H1 (cell line): ENCODE measurements at regions not wholly inside any gene's neighbourhood (a gene's known extent, or its start where the extent isn't known, plus 50 kb on each side); places are given as distances from the start of the nearest gene placed in this dataset.
"Not testable (repeated sequence)": the region's sequence is repeated elsewhere in the genome, so short reads cannot be mapped to it uniquely, and the experiment has no call there.

Source experiments
- CTCF ChIA-PET: fragments of 300-600 bp; sonication (Branson Sonifier 250); formaldehyde crosslinking; loops from one replicate; lab custom pipeline; 2021; ENCODE audit not compliant: partially characterized antibody; lab: Charles Lee
- POLR2A ChIA-PET: fragments of 300-600 bp; sonication (Branson Sonifier 250); formaldehyde crosslinking; loops from one replicate; lab custom pipeline; 2021; ENCODE audit warnings: inconsistent platforms; ENCODE audit not compliant: partially characterized antibody; lab: Charles Lee
- DNase-seq, 2 experiments: peaks; one replicate each; pipeline versions ENCODE4 v3.0.0 to v3.0.0-alpha.2; 2010 to 2022; ENCODE audit warnings: low spot score in 2 of 2, low read depth in 1 of 2, mixed read lengths in 1 of 2
- FAIRE-seq: peaks from 2 replicates; lab custom pipeline; 2011; peaks lifted over from hg19 to GRCh38; lab: Jason Lieb, UNC
- H2AFZ ChIP-seq: 2 replicates; pipeline ENCODE4 v1.8.1; 2012; ENCODE audit warnings: low read length, inconsistent platforms
- H2AK5ac ChIP-seq: 2 replicates; pipeline ENCODE4 v1.6.1; 2013; ENCODE audit warnings: low read depth, low read length
- H2BK120ac ChIP-seq: replicated peaks from 2 replicates; pipeline ENCODE3; 2013; ENCODE audit warnings: low read depth, low read length, inconsistent platforms
- H2BK12ac ChIP-seq: 2 replicates; pipeline ENCODE4 v1.6.1; 2013; ENCODE audit warnings: low read depth, low read length
- H2BK15ac ChIP-seq: 2 replicates; pipeline ENCODE4 v1.6.1; 2013; ENCODE audit warnings: low read length
- H2BK20ac ChIP-seq: 2 replicates; pipeline ENCODE4 v1.6.1; 2013; ENCODE audit warnings: low read length
- H2BK5ac ChIP-seq: 2 replicates; pipeline ENCODE4 v1.6.1; 2013; ENCODE audit warnings: low read depth, low read length
- H3K14ac ChIP-seq: 2 replicates; pipeline ENCODE4 v1.6.1; 2013; ENCODE audit warnings: inconsistent platforms; ENCODE audit not compliant: insufficient read length
- H3K18ac ChIP-seq: 2 replicates; pipeline ENCODE4 v1.6.1; 2013; ENCODE audit warnings: low read length; ENCODE audit errors: extremely low read depth
- H3K23ac ChIP-seq: 2 replicates; pipeline ENCODE4 v1.6.1; 2013; ENCODE audit warnings: inconsistent platforms; ENCODE audit not compliant: insufficient read length
- H3K23me2 ChIP-seq: 2 replicates; pipeline ENCODE4 v1.6.1; 2013; ENCODE audit warnings: low read depth, low read length
- H3K27ac ChIP-seq: 2 replicates; pipeline ENCODE4 v1.6.1; 2011; ENCODE audit warnings: low read depth, low read length, inconsistent platforms
- H3K27me3 ChIP-seq, 4 experiments: replicated peaks in 1 of 4; 1 replicate in 1 of 4; 2 replicates in 3 of 4; pipeline versions ENCODE4 v1.6.1 to v1.8.1; 2011 to 2013; ENCODE audit warnings: low read length in 3 of 4, mild to moderate bottlenecking in 3 of 4, inconsistent platforms in 2 of 4, mixed read lengths in 2 of 4, moderate library complexity in 1 of 4; ENCODE audit not compliant: control insufficient read depth in 3 of 4, insufficient read depth in 3 of 4; ENCODE audit errors: extremely low read depth in 1 of 4
- H3K36me3 ChIP-seq, 4 experiments: 2 replicates each; pipeline versions ENCODE4 v1.6.1 to v1.8.1; 2011 to 2013; ENCODE audit warnings: mild to moderate bottlenecking in 4 of 4, low read length in 3 of 4, moderate library complexity in 2 of 4, control low read depth in 1 of 4, inconsistent platforms in 1 of 4; ENCODE audit not compliant: insufficient read depth in 4 of 4, control insufficient read depth in 2 of 4
- H3K4ac ChIP-seq: replicated peaks from 2 replicates; pipeline ENCODE3; 2013; ENCODE audit warnings: low read length, low read depth, mixed read lengths, inconsistent platforms; ENCODE audit not compliant: insufficient read length
- H3K4me1 ChIP-seq, 4 experiments: replicated peaks in 1 of 4; 1 replicate in 1 of 4; 2 replicates in 3 of 4; pipeline versions ENCODE4 v1.6.1 to v1.8.1; 2011 to 2013; ENCODE audit warnings: low read length in 3 of 4, inconsistent platforms in 2 of 4, mixed read lengths in 1 of 4; ENCODE audit not compliant: insufficient read depth in 4 of 4, control insufficient read depth in 3 of 4
- H3K4me2 ChIP-seq, 2 experiments: 2 replicates each; pipeline versions ENCODE4 v1.6.1 to v1.8.1; 2011 to 2013; ENCODE audit warnings: low read depth in 2 of 2, low read length in 2 of 2, control low read depth in 1 of 2, inconsistent platforms in 1 of 2, mild to moderate bottlenecking in 1 of 2; ENCODE audit not compliant: insufficient read depth in 1 of 2
- H3K4me3 ChIP-seq, 4 experiments: fragments of 200-600, 300-600 bp in 1 of 4; sonication (generic), shearing (Covaris generic), sonication (Bioruptor Twin) in 1 of 4; 2 replicates each; pipeline versions ENCODE4 v1.5.1 to v1.8.1; 2011 to 2016; ENCODE audit warnings: low read length in 4 of 4, low read depth in 3 of 4, control low read depth in 2 of 4, inconsistent platforms in 2 of 4, mild to moderate bottlenecking in 2 of 4, mixed read lengths in 1 of 4, moderate library complexity in 1 of 4; ENCODE audit not compliant: insufficient read depth in 2 of 4; ENCODE audit errors: extremely low read depth in 1 of 4
- H3K56ac ChIP-seq: replicated peaks from 2 replicates; pipeline ENCODE3; 2013; ENCODE audit warnings: low read depth, mild to moderate bottlenecking, mixed read lengths, low read length, inconsistent platforms; ENCODE audit not compliant: insufficient read length
- H3K79me1 ChIP-seq: 2 replicates; pipeline ENCODE4 v1.6.1; 2013; ENCODE audit warnings: low read depth, low read length, control low read depth
- H3K79me2 ChIP-seq, 2 experiments: 2 replicates each; pipeline versions ENCODE4 v1.6.1 to v1.8.1; 2012 to 2013; ENCODE audit warnings: low read length in 2 of 2, mild to moderate bottlenecking in 2 of 2, inconsistent platforms in 1 of 2; ENCODE audit not compliant: insufficient read depth in 2 of 2, control insufficient read depth in 1 of 2
- H3K9ac ChIP-seq, 4 experiments: replicated peaks in 1 of 4; 1 replicate in 1 of 4; 2 replicates in 3 of 4; pipeline versions ENCODE4 v1.6.1 to v1.8.1; 2011 to 2013; ENCODE audit warnings: low read depth in 3 of 4, low read length in 3 of 4, control low read depth in 2 of 4, mild to moderate bottlenecking in 2 of 4, moderate library complexity in 2 of 4, inconsistent platforms in 1 of 4; ENCODE audit errors: extremely low read depth in 1 of 4
- H3K9me3 ChIP-seq, 2 experiments: 2 replicates each; pipeline versions ENCODE4 v1.6.1 to v1.8.1; 2012 to 2013; ENCODE audit warnings: mild to moderate bottlenecking in 2 of 2, moderate library complexity in 2 of 2, control low read depth in 1 of 2, inconsistent platforms in 1 of 2, low read depth in 1 of 2, low read length in 1 of 2, mixed read lengths in 1 of 2; ENCODE audit not compliant: insufficient read depth in 2 of 2
- H4K20me1 ChIP-seq, 2 experiments: replicated peaks in 1 of 2; 2 replicates each; pipeline versions ENCODE3 to v1.8.1; 2011 to 2013; ENCODE audit warnings: inconsistent platforms in 2 of 2, low read length in 2 of 2, mild to moderate bottlenecking in 1 of 2; ENCODE audit not compliant: insufficient read depth in 2 of 2, control insufficient read depth in 1 of 2
- H4K5ac ChIP-seq: 2 replicates; pipeline ENCODE4 v1.6.1; 2013; ENCODE audit warnings: low read length, low read depth, mixed read lengths, inconsistent platforms; ENCODE audit not compliant: insufficient read length
- H4K8ac ChIP-seq: 2 replicates; pipeline ENCODE4 v1.8.0; 2013; ENCODE audit warnings: mild to moderate bottlenecking, moderate library complexity, low read length, inconsistent platforms; ENCODE audit not compliant: insufficient read depth; ENCODE audit errors: extremely low read depth
- H4K91ac ChIP-seq: replicated peaks from 2 replicates; pipeline ENCODE3; 2013; ENCODE audit warnings: low read length, mixed read lengths, inconsistent platforms; ENCODE audit not compliant: insufficient read length
- BCL11A ChIP-seq, 2 experiments: IDR thresholded peaks; one replicate each; pipeline ENCODE4 v1.6.1; 2011; ENCODE audit warnings: low read depth in 2 of 2, low read length in 2 of 2, mild to moderate bottlenecking in 2 of 2
- EZH2 ChIP-seq: fragments of 200-600 bp; sonication (generic); IDR thresholded peaks from 2 replicates; pipeline ENCODE4 v1.7.1; 2012; ENCODE audit warnings: low read depth, mild to moderate bottlenecking, moderate library complexity, low read length, inconsistent platforms; ENCODE audit not compliant: severe bottlenecking
- RFX5 ChIP-seq: IDR thresholded peaks from 2 replicates; pipeline ENCODE4 v1.6.1; 2011; ENCODE audit warnings: low read depth, low read length, improper control_type of control experiment, borderline replicate concordance
- TEAD4 ChIP-seq: IDR thresholded peaks from 2 replicates; pipeline ENCODE4 v1.6.1; 2012; ENCODE audit warnings: low read depth, low read length, inconsistent platforms, mixed read lengths

- TF ChIP-seq EZH2 (no peak), BCL11A (IDR thresholded peaks at IDR 0.05; ENCODE audit: low read depth in 2 of 2, low read length in 2 of 2) (no peak), RFX5 (no peak), TEAD4 (no peak)
- TF ChIP-seq, all 59 proteins: peak for 0
These were observed 466.7 kb downstream of the TUBA3C start (continued) for GRCh38 chr13:18714889-18715288.

DNA sequence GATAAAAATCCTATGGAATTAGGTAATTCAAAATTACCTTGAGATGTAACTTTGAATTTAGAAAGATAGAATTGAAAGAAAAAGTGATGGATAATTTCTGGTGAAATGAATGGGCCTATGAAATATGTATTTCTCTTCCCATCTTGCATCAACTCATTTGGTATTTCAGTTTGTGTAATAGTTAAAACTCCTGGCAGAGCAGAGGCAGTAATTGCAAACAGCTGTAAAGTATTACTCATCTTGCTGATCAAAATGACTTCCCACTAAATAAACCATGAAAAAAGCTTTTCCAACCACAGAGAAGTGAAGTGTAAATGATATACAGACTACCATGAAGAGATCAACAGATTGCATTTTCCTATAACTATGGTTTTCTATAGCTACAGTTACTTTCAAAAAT is 471.0 kb downstream of the TUBA3C start:
- H4K5ac ChIP-seq, H3K27me3 ChIP-seq, H3K23me2 ChIP-seq, H3K4ac ChIP-seq, H2AK5ac ChIP-seq, H3K36me3 ChIP-seq, H3K27ac ChIP-seq, H2BK5ac ChIP-seq, H3K4me1 ChIP-seq, H3K9ac ChIP-seq, POLR2A ChIA-PET, H2AFZ ChIP-seq, H2BK12ac ChIP-seq, H4K8ac ChIP-seq, H2BK20ac ChIP-seq, H3K14ac ChIP-seq, H3K23ac ChIP-seq, H3K4me2 ChIP-seq, H3K4me3 ChIP-seq, H3K18ac ChIP-seq, H3K56ac ChIP-seq, H4K20me1 ChIP-seq, FAIRE-seq, H3K79me1 ChIP-seq, CTCF ChIA-PET, H4K91ac ChIP-seq, H2BK15ac ChIP-seq, H3K79me2 ChIP-seq, DNase-seq, H2BK120ac ChIP-seq: not testable (repeated sequence)
- peaks cover 17 to 53% of the 10 kb centered on the region in 2 experiments; a peak in 3 of 4 replicates for H3K9me3 ChIP-seq
